ENCODE measurements at regions not wholly inside any gene's neighbourhood (a gene's known extent, or its start where the extent isn't known, plus 50 kb on each side); places are given as distances from the start of the nearest gene placed in this dataset.

GRCh38 chr3:94568041-94568440, 505.2 kb downstream of the NSUN3 start:
- TF ChIP-seq RXRA (IDR thresholded peaks at IDR 0.05; ENCODE audit: insufficient read depth, low read depth, low read length) = no peak
- no peak for TF ChIP-seq CTCF (IDR thresholded peaks at IDR 0.05; ENCODE audit: control extremely low read depth in 1 of 3, insufficient read depth in 1 of 3, low read depth in 1 of 3, low read length in 3 of 3)
- TF ChIP-seq TAF1 (IDR thresholded peaks at IDR 0.05; ENCODE audit: low read depth, low read length) = no peak
- no peak for TF ChIP-seq GABPA (IDR thresholded peaks at IDR 0.05; ENCODE audit: borderline replicate concordance, insufficient read depth, low read length)
- TF ChIP-seq POLR2AphosphoS5 (IDR thresholded peaks at IDR 0.05; ENCODE audit: low read depth, low read length) = no peak
- no peak for TF ChIP-seq SP4 (IDR thresholded peaks at IDR 0.05; ENCODE audit: low read length)
- TF ChIP-seq CBX5 (IDR thresholded peaks at IDR 0.05; ENCODE audit: low read depth, low read length) = no peak
- no peak for TF ChIP-seq NANOG (IDR thresholded peaks at IDR 0.05; ENCODE audit: insufficient read depth, low read depth, low read length, poor library complexity, severe bottlenecking)
- TF ChIP-seq SRF (IDR thresholded peaks at IDR 0.05; ENCODE audit: low read depth, low read length) = no peak

Data from H1 (cell line).